Epidermal melanocyte (primary cell): ENCODE measurements at regions not wholly inside any gene's neighbourhood (a gene's known extent, or its start where the extent isn't known, plus 50 kb on each side); places are given as distances from the start of the nearest gene placed in this dataset.
"Not testable (repeated sequence)": the region's sequence is repeated elsewhere in the genome, so short reads cannot be mapped to it uniquely, and the experiment has no call there.

Experiments
- DNase-seq: peaks from one replicate; pipeline ENCODE4 v3.0.0; 2011; ENCODE audit warnings: low spot score; ENCODE audit not compliant: insufficient read length

DNA sequence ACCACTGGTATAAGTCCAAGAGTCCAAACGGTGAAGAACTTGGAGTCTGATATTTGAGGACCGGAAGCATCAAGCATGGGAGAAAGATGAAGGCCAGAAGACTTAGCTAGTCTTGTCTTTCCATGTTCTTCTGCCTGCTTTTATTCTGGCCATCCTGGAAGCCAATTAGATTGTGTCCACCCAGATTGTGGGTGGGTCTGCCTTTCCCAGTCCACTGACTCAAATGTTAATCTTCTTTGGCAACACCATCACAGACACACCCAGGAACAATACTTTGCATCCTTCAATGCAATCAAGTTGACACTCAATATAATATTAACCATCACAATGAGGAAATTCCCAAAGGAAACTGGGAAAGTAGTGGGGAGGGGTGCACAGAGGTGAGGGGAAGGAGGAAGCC lies 340.1 kb downstream of the BMP4 start:
- DNase-seq: not testable (repeated sequence)

DNA sequence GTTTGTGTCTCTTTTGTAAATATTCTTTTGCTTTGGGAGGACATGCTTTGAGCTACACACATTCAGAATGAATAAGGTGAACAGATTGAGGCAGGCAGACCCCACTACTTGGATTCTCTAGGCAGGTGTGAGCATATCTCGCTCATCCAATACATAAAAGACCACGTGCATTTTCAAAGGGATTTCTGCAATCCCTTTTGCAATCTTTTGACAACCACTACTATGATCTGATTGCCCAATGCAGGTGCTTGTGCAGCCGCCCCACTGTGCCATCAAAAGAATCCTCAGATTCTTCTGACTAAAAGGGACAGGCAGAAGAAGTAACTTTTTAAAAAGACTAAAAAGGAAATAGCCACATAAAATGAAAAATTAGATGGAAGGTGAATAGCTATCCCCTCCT lies 341.4 kb downstream of the BMP4 start:
- no peak for DNase-seq

GRCh38 chr14:53613404-53614253 lies 343.0 kb downstream of the BMP4 start:
- no peak for DNase-seq

DNA sequence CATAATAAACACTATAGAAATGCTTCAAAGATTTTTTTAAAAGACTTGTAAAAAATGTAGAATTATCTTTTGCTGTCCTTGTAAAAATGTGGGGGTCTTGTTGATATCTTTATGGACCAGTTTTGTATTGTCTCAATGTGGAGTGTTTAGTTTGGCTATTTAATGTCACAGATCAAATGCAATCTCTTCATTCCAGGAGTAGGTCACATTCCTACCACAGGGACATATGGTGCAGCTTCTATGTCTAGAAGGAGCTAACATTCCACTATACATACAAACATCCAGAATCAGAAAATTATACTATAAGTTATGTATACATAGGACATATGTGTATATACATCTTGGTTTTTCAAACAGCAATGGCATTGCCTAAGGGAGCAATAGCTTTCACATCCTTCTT lies 345.7 kb downstream of the BMP4 start:
- no peak for DNase-seq

GRCh38 chr14:53609009-53609408 lies 347.6 kb downstream of the BMP4 start:
- no peak for DNase-seq

GRCh38 chr14:53608369-53608768 lies 348.3 kb downstream of the BMP4 start:
- DNase-seq: no peak

DNA sequence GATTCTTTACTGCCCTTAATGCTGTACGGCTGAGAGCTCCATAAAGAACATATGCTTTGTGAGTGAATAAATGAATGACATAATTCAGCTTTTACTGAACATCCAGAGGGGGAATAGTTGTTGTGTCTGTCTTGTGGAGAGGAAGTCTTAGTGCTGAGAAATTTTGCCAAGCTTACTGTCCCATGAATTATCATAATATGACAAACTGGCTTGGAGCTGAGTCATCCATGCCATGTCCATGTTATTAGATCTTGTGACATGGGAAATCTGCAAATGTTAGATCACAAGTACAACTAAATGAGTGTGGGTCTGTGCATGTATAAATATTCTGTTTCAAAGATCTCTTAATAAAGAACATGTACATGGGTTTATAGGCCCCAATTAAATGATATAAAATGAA lies 350.4 kb downstream of the BMP4 start:
- no peak for DNase-seq

GRCh38 chr14:53605562-53605961 lies 351.1 kb downstream of the BMP4 start:
- no peak for DNase-seq

GRCh38 chr14:53603994-53604393 lies 352.6 kb downstream of the BMP4 start:
- DNase-seq: no peak

- DNase-seq: no peak
These were observed 355.2 kb downstream of the BMP4 start for GRCh38 chr14:53601409-53601808.

DNA sequence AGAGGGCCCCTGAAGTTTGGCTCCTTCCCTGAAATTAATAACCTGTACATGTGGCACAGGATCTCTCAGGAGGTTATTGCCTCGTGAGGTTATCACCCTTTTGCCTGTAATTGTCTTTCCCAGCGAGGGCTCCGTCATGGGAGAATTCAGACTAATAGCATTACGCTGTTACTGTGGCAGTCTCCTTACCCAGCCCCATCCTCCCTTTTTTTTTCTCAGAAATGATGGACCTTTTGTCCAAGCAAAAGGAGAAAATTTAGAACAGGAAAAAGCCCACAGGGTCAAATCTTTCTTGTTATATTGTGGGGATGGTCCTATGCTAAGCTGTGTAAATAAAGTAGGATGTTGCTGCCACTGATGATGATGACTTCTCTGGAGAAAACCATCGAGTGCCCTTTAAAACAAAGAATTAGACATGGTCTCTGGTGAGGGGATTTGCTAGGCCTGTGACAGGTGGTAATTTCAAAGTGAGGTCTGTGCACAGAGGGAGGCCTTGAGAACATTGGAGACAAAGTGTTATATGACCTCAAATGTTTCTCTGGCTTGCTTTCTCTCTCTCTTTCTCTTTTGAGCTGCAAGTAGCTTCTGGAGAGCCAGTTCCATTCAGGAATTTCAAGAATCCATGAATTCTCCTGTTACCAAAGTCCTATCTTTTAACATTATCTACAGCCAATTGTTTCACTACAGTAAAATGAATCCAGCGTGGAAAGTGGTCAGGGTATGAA lies 357.2 kb downstream of the BMP4 start:
- no peak for DNase-seq

DNA sequence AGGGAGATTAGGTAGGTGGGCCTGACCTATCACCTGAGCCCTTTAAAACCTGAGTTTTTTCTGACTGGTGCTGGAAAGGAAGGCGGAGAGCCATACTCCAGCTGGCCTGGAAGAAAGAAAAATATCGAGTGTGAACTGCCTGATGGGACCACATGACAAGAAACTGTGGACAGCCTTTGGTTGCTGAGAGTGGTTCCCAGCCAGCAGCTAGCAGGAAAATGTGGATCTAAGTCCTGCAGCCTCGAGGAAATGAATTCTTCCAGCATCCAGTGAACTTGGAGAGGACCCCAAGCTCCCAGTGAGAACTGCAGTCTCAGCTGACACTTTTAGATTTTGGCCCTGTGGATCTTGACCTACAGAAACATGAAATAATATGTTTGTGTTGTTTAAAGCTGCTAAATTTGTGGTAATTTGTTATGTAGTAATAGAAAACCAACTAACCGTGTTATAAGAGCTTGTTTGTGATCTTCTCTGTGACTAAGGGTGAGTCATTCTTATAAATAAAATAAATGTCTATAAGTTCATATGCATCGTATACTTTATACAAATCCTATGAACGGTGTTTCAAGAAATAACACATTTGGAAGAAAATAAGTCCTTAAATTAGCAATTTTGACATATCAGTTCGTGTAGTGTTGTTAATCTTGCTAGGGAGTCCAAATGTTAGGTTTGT lies 359.6 kb downstream of the BMP4 start:
- no peak for DNase-seq

GRCh38 chr14:53591816-53592215 lies 364.8 kb downstream of the BMP4 start:
- no peak for DNase-seq

DNA sequence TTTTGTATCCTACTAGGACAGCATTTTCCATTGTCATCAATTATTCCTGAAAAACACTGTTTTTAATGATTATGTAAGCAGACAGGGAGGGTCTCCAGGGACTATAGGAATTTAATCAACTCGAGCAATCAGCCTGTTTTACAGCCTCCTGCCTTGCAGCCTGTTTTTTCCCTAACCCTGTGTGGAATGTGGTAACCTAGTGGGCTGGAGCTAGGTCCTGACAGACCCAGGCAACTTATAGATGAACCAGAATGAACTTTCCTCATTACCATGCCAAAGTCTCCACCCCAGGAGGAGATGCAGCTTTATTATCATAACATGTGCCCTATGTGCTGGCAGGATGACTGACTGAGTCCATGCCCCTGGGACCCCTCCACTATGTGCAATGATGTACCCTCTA lies 375.1 kb downstream of the BMP4 start:
- DNase-seq: no peak

DNA sequence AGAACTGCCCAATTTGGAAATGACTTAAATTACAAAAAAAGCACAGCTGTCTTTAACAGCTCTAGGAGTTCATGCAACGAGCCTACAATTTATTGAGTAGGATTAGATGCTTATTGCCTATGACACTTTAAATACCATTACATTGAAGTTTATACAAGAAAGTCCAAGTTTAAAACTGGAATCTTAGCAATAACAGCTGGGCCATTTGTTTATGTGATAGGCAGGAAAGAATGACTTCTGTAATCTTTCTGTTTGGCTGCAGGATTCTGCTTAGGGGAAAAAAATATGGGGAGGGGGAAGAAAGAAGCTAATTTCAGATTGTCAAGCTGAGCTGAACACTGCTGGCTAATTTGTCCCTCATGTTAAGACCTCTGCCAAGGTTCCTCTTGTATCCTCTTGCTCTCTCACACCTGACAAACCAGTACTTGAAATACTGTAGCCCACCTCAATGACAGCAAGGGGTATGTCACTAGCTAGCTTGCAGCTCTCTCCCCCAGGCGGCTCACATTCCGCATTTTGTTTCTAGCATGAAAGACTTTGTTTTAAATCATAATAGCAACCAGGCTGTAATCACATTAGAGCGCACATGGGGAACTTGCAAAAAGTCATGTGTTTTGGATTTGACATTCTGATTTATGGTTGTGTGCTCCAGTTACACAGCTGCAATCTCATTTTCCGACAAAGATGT lies 384.8 kb downstream of the BMP4 start:
- DNase-seq: no peak

DNA sequence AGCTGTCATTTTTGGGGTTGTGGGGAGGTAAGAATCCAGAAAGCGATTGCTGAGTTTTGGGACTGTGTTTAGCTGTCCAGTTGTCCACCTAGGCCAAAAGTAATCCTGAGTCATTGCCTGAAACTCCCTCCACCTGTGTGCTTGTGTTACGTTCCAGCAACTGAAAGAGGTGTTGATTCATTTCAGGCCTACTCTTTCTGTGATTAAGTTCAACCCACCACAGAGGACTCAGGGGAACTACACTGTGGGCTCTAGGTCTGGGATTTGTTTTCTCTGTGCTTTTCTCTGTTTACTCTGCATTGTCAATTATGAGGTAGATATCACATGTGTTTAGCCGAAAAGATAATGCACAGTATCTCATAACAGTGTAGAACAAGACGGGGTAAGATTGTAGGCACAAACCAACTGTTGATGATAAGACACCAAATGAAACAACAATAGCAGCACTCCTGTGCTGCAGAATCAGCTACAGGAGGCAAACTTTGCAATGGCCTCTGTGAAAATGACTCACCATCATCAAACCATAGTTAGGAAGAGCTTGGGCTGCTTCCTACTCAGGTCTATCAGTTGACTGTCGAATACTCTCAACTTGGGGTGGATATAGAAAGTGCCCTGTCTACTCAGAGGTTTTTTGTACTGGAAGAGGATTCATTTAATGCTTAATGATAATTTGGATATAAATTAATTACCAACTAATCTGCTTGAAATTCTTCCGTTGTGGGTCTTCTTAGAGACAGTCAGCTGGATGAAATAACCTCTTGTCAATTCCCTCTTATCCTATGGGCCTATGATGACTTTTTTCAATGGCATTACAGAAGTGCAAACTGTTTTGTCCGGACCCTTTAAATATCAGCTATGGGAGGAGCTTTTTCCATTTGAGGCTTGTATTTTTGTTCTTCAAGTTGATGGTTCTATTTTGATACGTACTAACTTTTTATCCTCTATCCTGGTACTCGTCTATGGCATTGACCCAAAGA lies 385.9 kb downstream of the BMP4 start:
- DNase-seq: no peak

DNA sequence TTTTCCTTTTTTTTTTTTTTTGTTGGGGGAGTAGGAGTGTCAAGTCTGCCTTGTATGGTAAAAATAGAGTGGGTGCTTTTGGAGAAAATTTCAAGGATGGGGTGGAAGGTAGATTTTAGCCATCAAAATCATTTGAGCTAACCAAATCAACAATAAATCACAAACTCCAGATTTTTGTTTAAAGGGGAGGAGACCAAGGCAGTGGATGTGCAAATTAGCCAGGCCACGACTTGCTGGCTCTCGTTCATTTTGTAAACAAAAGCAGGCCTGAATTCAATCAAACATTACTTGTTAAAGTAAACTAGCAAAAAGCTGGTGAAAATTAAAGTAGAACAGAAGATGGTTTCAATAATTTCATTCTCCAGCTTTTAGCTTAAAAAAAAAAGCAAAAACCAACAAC lies 387.2 kb downstream of the BMP4 start:
- no peak for DNase-seq

DNA sequence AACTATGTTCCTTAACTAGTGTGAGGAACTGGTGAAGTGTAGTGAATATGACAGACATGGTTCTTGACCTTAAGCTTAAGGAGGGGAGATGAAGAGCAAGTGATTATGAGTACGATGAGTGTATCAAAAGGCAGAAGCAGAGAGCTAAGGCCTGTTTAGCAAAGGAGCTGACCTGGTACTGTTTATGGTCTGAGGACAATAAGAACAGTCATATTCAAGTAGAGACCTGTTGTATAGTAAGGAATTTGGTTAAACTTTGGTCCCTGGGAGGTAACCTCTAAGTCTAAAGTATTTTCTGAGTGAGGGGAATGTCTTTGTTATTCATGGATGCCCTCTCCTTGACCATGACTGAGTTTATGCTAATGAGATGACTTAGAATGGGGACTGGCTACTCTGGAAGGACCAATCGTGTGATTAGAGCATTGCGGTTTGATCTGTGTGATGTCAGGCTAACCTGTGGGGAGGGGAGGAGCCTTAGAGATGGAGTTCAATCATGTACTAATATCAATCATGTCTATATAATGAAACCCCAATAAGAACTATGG lies 389.3 kb downstream of the BMP4 start:
- no peak for DNase-seq

DNA sequence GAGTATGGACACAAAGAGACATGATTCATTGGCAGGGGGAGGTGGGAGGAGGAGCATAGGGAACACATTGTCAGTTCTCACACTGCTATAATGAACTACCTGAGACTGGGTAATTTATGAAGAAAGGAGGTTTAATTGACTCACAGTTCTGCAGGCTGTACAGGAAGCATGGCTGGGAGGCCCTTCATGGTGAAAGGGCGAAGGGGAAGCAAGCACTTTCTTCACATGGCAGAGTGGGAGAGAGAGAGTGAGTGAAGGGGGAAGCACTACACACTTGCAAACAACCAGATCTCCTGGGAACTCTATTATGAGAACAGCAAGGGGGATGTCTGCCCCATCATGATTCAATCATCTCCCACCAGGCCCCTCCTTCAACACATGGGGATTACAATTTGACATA lies 391.8 kb downstream of the BMP4 start:
- no peak for DNase-seq

GRCh38 chr14:53563628-53564027 lies 393.0 kb downstream of the BMP4 start:
- DNase-seq: no peak
